ENCODE measurements at regions not wholly inside any gene's neighbourhood (a gene's known extent, or its start where the extent isn't known, plus 50 kb on each side); places are given as distances from the start of the nearest gene placed in this dataset.

DNA sequence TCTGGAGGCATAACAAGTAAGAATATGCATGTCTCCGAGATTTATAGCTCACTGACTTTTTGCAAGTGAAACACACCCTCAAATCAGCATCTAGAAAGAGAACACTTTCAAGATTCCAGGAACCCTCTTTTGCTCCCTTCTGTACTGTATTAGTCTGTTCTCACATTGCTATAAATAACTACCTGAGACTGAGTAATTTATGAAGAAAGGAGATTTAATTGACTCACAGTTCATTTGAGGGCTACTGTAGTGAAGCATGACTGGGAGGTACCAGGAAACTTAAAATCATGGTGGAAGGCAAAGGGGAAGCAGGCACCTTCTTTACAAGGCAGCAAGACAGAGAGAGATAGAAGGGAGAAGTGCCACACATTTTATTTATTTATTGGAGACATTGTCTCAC is 269.9 kb downstream of the UTRN start:
- Histone ChIP-seq H3K4me1 (peaks cover 6% of the 10 kb centered on the region), H3K4me3 (no peak overlapping the region), H3K27ac (no peak overlapping the region), H3K9me3 (no peaks in the 10 kb centered on the region), H3K27me3 (no peaks in the 10 kb centered on the region), H3K36me3 (peaks cover 0 to 52% of the 10 kb centered on the region in 2 donors)
- no peak for DNase-seq (ENCODE audit: extremely low spot score in 2 of 2)
- intact Hi-C loops (cut with DNase I) = no loop called here
- TF ChIP-seq POLR2AphosphoS5 (IDR thresholded peaks at IDR 0.05; ENCODE audit: insufficient read depth in 1 of 2, low read depth in 1 of 2) (no peak), POLR2A (IDR thresholded peaks at IDR 0.05) (no peak)
- TF ChIP-seq, protein P1, sequence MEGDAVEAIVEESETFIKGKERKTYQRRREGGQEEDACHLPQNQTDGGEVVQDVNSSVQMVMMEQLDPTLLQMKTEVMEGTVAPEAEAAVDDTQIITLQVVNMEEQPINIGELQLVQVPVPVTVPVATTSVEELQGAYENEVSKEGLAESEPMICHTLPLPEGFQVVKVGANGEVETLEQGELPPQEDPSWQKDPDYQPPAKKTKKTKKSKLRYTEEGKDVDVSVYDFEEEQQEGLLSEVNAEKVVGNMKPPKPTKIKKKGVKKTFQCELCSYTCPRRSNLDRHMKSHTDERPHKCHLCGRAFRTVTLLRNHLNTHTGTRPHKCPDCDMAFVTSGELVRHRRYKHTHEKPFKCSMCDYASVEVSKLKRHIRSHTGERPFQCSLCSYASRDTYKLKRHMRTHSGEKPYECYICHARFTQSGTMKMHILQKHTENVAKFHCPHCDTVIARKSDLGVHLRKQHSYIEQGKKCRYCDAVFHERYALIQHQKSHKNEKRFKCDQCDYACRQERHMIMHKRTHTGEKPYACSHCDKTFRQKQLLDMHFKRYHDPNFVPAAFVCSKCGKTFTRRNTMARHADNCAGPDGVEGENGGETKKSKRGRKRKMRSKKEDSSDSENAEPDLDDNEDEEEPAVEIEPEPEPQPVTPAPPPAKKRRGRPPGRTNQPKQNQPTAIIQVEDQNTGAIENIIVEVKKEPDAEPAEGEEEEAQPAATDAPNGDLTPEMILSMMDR (IDR thresholded peaks at IDR 0.05) = no peak

DNA sequence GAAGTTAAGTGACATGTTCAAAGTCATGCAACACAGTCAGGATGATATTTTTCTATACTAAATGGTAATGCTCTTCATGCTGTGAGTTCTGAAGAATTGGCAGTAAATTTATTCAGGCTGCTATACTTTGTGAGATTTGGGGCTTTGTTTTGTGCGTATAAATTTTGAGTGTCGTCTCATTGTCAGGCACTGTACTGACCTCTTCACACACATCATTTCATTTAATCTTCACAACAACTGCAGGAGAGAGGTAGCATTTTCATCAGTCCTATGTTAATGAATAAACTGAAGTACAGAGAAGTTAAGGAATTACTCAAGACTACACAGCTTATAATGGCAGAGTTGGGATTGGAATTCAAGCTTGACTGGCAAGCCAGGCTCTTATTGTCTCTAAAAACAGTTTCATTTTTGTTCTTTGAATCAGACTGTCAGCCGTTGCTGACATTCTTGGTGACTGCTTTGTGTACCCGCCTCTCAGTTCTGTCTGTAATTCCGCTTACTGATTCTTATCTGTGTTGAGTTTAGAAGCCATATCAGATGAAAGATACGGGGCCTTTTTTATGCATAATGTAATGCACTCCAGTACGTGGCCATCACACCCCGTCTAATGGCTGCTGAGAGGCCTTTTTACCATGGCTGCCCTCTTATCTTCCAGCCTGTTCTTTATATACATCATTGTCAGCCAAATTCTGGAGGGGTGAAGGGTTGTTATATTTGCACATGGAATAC is 274.9 kb downstream of the UTRN start:
- TF ChIP-seq POLR2AphosphoS5 (IDR thresholded peaks at IDR 0.05; ENCODE audit: insufficient read depth in 1 of 2, low read depth in 1 of 2) (no peak), POLR2A (IDR thresholded peaks at IDR 0.05) (no peak)
- TF ChIP-seq, protein P1 (IDR thresholded peaks at IDR 0.05) = no peak
- no peak for DNase-seq (ENCODE audit: extremely low spot score in 2 of 2)
- Histone ChIP-seq H3K36me3 (peaks cover 0 to 18% of the 10 kb centered on the region in 2 donors), H3K4me1 (peaks cover 7% of the 10 kb centered on the region), H3K27ac (no peak overlapping the region), H3K27me3 (no peaks in the 10 kb centered on the region), H3K4me3 (no peak overlapping the region), H3K9me3 (no peaks in the 10 kb centered on the region)
- intact Hi-C loops (cut with DNase I) = no loop called here

DNA sequence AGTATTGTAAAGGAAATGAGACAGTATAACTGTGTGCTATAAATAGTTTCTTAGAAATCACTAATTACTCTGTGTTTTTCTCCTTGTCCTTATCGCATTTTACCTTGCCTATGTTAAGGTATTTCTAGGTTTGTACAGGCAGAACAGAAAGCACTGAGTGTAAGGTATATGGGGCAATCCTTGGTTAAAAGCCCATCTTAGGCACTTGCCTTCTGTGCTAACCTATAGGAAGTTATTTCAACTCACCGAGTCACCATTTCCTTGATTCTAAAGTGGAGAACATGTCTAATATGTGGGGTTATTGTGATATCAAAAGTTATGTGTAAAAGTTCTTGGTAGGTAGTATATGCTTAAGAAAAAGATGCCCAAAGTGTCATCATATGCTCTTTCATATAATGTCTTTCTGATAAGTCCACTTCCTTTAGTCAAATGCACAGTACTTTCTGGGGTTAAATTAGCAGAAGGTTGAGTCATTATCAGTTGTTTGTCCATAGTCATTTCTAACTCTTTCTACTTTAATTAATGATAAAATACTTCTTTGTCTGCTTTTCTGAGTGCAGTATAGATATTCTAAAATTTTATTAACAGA is 276.4 kb downstream of the UTRN start:
- Histone ChIP-seq H3K27ac (no peak overlapping the region), H3K4me3 (no peak overlapping the region), H3K27me3 (no peaks in the 10 kb centered on the region), H3K4me1 (peaks cover 7% of the 10 kb centered on the region), H3K9me3 (no peaks in the 10 kb centered on the region), H3K36me3 (peaks cover 0 to 12% of the 10 kb centered on the region in 2 donors)
- intact Hi-C loops (cut with DNase I) = no loop called here
- TF ChIP-seq POLR2AphosphoS5 (IDR thresholded peaks at IDR 0.05; ENCODE audit: insufficient read depth in 1 of 2, low read depth in 1 of 2) (no peak), POLR2A (IDR thresholded peaks at IDR 0.05) (no peak)
- TF ChIP-seq, protein P1 (IDR thresholded peaks at IDR 0.05) = no peak
- DNase-seq (ENCODE audit: extremely low spot score in 2 of 2) = no peak

DNA sequence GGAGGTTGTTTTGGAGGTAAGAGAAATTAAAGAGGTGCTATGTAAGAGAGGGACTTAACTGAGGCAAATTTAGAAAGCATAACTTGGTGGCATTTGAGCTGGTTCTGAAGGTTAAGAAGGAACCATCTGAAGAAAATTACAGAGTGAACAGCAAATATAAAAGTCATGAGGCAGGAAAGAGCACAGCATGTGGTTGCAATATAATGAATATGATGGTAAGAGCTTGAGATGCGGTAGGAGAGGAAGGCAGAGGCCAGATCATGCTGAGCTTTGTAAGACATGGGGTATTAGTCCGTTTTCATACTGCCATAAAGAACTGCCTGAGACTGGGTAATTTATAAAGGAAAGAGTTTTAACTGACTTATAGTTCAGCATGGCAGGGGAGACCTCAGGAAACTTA is 279.1 kb downstream of the UTRN start:
- peaks cover 7% of the 10 kb centered on the region for H3K4me1 ChIP-seq
- TF ChIP-seq POLR2AphosphoS5 (IDR thresholded peaks at IDR 0.05; ENCODE audit: insufficient read depth in 1 of 2, low read depth in 1 of 2) (no peak), POLR2A (IDR thresholded peaks at IDR 0.05) (no peak)
- TF ChIP-seq, protein P1 (IDR thresholded peaks at IDR 0.05) = no peak
- H3K36me3 ChIP-seq = peaks cover 0 to 5% of the 10 kb centered on the region in 2 donors
- H3K9me3 ChIP-seq = no peaks in the 10 kb centered on the region
- no peaks in the 10 kb centered on the region for H3K27me3 ChIP-seq
- H3K27ac ChIP-seq = no peak overlapping the region
- no peak overlapping the region for H3K4me3 ChIP-seq
- DNase-seq (ENCODE audit: extremely low spot score in 2 of 2) = no peak
- intact Hi-C loops (cut with DNase I) = no loop called here

Data from vagina (tissue), 2 donors.